DND-41 (cell line): ENCODE measurements at regions not wholly inside any gene's neighbourhood (a gene's known extent, or its start where the extent isn't known, plus 50 kb on each side); places are given as distances from the start of the nearest gene placed in this dataset.
"Not testable (repeated sequence)": the region's sequence is repeated elsewhere in the genome, so short reads cannot be mapped to it uniquely, and the experiment has no call there.

Source experiments
- ATAC-seq: fragments of 200-7000 bp; cut with Tn5 transposase; 3 replicates; pipeline ENCODE4 v1.9.1; 2021; ENCODE audit warnings: low read depth; ENCODE audit not compliant: insufficient read depth
- DNase-seq: peaks from one replicate; pipeline ENCODE4 v3.0.0-alpha.2; 2020
- H2AFZ ChIP-seq: 2 replicates; pipeline ENCODE4 v1.6.0; 2012; ENCODE audit warnings: low read depth, low read length
- H3K27ac ChIP-seq: 2 replicates; pipeline ENCODE4 v1.5.1; 2012; ENCODE audit warnings: low read length, inconsistent platforms
- H3K27me3 ChIP-seq: fragments of 200-600 bp; sonication (generic); 2 replicates; pipeline ENCODE4 v1.6.0; 2012; ENCODE audit warnings: low read length, mild to moderate bottlenecking, inconsistent platforms; ENCODE audit not compliant: insufficient read depth, poor library complexity
- H3K36me3 ChIP-seq: 2 replicates; pipeline ENCODE4 v1.5.1; 2012; ENCODE audit warnings: low read length, inconsistent platforms; ENCODE audit not compliant: insufficient read depth
- H3K4me1 ChIP-seq: 2 replicates; pipeline ENCODE4 v1.5.1; 2012; ENCODE audit warnings: mild to moderate bottlenecking, low read length; ENCODE audit not compliant: insufficient read depth
- H3K4me2 ChIP-seq: 2 replicates; pipeline ENCODE4 v1.6.0; 2012; ENCODE audit warnings: mild to moderate bottlenecking, moderate library complexity, low read length, inconsistent platforms; ENCODE audit not compliant: insufficient read depth
- H3K4me3 ChIP-seq, 2 experiments: fragments of 200-600 bp in 1 of 2; shearing (Covaris generic) in 1 of 2; 2 replicates each; pipeline ENCODE4 v1.5.1; 2012 to 2016; ENCODE audit warnings: inconsistent platforms in 2 of 2, low read length in 2 of 2, mild to moderate bottlenecking in 2 of 2, low read depth in 1 of 2, moderate library complexity in 1 of 2
- H3K79me2 ChIP-seq: 2 replicates; pipeline ENCODE4 v1.6.0; 2012; ENCODE audit warnings: low read length, inconsistent platforms; ENCODE audit not compliant: insufficient read depth
- H3K9ac ChIP-seq: 2 replicates; pipeline ENCODE4 v1.6.0; 2012; ENCODE audit warnings: low read depth, mild to moderate bottlenecking, inconsistent platforms, low read length, moderate library complexity
- H3K9me3 ChIP-seq: 2 replicates; pipeline ENCODE4 v1.5.1; 2012; ENCODE audit warnings: low read length, moderate library complexity, mild to moderate bottlenecking, inconsistent platforms; ENCODE audit not compliant: insufficient read depth, severe bottlenecking
- H4K20me1 ChIP-seq: 2 replicates; pipeline ENCODE4 v1.6.0; 2012; ENCODE audit warnings: low read length; ENCODE audit not compliant: insufficient read depth
- EZH2 ChIP-seq: IDR thresholded peaks from 3 replicates; pipeline ENCODE4 v1.6.1; 2012; ENCODE audit warnings: borderline replicate concordance, low read depth, mild to moderate bottlenecking, moderate library complexity, low read length, inconsistent platforms; ENCODE audit not compliant: severe bottlenecking
- TF ChIP-seq, protein P1 (sequence below): IDR thresholded peaks from 2 replicates; pipeline ENCODE4 v1.5.1; 2012; ENCODE audit warnings: borderline replicate concordance, low read length, moderate library complexity, mild to moderate bottlenecking; ENCODE audit not compliant: poor library complexity, severe bottlenecking; ENCODE audit errors: extremely low read depth

DNA sequence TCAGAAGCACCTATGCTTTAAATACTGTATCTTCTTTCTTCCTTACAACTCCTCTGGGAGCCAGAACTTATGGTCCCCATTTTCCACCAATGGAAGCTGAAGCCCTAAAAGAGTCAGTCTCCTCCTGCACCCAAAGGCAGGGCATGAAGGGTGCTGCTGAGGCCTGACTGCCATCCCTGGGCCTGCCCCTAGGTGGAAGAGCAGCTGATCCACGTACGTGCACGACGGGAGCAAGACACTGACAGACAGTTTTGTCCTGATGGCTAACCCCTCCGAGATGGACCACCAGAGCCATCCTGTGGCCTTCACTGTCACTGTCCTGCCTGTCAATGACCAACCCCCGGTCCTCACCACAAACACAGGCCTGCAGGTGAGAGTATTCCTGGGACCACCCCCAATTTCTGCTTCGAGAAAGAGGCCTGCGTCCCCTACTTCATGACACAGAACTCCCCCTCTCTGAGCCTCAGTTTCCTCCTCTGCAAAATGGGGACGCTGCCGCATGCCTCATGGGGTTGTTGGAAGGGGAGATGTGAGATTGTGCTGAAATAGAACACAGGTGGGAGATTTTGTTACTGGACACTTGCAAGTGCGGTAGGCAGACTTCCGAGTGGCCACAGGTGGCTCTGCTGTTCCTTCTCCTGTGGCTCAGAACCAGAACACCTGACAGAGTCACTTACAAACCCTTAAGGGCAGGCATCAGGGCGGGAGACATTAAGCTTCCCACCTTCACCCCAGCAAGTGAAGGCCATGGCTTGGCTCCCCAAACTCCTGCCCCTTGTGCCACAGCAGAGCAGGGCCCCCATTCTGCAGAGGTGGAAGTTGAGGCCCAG is 175.4 kb downstream of the TBC1D2B start:
- Histone ChIP-seq H2AFZ (no peak overlapping the region), H3K36me3 (no peaks in the 10 kb centered on the region), H3K4me3 (no peak overlapping the region), H3K9ac (no peak overlapping the region), H4K20me1 (0 out of 2 replicates have a peak, but pooled peaks cover 4% of the 10 kb centered on the region), H3K27me3 (no peaks in the 10 kb centered on the region), H3K79me2 (no peaks in the 10 kb centered on the region), H3K4me2 (no peak overlapping the region), H3K27ac (no peak overlapping the region), H3K9me3 (no peaks in the 10 kb centered on the region), H3K4me1 (no peaks in the 10 kb centered on the region)
- TF ChIP-seq EZH2 = no peak
- TF ChIP-seq, protein P1, sequence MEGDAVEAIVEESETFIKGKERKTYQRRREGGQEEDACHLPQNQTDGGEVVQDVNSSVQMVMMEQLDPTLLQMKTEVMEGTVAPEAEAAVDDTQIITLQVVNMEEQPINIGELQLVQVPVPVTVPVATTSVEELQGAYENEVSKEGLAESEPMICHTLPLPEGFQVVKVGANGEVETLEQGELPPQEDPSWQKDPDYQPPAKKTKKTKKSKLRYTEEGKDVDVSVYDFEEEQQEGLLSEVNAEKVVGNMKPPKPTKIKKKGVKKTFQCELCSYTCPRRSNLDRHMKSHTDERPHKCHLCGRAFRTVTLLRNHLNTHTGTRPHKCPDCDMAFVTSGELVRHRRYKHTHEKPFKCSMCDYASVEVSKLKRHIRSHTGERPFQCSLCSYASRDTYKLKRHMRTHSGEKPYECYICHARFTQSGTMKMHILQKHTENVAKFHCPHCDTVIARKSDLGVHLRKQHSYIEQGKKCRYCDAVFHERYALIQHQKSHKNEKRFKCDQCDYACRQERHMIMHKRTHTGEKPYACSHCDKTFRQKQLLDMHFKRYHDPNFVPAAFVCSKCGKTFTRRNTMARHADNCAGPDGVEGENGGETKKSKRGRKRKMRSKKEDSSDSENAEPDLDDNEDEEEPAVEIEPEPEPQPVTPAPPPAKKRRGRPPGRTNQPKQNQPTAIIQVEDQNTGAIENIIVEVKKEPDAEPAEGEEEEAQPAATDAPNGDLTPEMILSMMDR = peak; percentile 33
- no peak for ATAC-seq
- no peak for DNase-seq

DNA sequence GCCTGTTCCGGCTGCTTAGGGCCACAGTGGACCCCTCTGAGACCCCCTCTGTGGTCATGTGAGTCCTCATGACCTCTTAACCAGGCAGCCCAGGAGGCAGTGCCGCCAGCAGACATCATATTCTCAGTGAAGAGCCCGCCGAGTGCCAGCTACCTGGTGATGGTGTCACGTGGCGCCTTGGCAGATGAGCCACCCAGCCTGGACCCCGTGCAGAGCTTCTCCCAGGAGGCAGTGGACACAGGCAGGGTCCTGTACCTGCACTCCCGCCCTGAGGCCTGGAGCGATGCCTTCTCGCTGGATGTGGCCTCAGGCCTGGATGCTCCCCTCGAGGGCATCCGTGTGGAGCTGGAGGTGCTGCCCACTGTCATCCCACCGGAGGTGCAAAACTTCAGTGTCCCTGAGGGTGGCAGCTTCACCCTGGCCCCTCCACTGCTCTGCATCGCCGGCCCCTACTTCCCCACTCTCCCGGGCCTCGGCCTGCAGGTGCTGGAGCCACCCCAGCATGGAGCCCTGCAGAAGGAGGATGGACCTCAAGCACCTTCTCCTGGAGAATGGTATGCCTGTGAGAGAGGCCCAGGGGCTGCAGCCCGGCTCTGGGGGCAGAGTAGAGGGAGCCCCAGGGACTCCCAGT is 176.1 kb downstream of the TBC1D2B start:
- DNase-seq (no peak), ATAC-seq (no peak)
- no peaks in the 10 kb centered on the region for H3K9me3 ChIP-seq
- H4K20me1 ChIP-seq = 0 out of 2 replicates have a peak, but pooled peaks cover 4% of the 10 kb centered on the region
- TF ChIP-seq, protein P1 = no peak
- no peak for TF ChIP-seq EZH2
- no peak overlapping the region for H3K9ac ChIP-seq
- H3K4me1 ChIP-seq = no peaks in the 10 kb centered on the region
- no peak overlapping the region for H2AFZ ChIP-seq
- no peak overlapping the region for H3K4me3 ChIP-seq
- H3K79me2 ChIP-seq = no peaks in the 10 kb centered on the region
- no peaks in the 10 kb centered on the region for H3K36me3 ChIP-seq
- H3K4me2 ChIP-seq = no peak overlapping the region
- H3K27ac ChIP-seq = no peak overlapping the region
- H3K27me3 ChIP-seq = no peaks in the 10 kb centered on the region

DNA sequence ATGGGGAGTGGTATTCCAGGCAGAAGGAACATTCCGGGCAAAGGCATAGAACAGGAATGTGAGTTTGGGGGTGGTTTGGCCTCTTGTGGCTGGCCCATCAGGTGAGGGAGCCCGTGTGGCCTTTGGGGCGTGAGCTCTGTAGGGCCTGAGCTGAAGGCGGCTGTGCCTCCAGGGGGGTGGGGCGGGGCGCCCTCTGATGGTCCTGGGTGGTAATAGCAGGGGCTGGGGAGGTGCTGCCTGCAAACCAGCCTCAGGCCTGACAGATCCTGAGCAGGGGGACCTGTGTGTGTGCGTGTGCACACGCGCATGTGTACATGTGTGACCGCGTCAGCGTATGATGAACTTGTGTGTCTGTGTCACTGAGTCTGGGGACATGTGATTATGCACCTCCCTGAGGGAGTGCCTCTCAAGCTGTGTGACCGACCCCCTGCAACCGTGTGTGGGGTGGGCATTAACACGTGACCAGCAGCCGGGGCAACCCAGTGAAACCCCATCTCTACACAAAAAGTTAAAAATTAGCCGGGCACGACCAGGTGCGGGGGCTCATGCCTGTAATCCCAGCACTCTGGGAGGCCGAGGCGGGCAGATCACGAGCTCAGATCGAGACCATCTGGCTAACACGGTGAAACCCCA is 177.1 kb downstream of the TBC1D2B start:
- not testable (repeated sequence) for H2AFZ ChIP-seq, H4K20me1 ChIP-seq, H3K27me3 ChIP-seq, H3K27ac ChIP-seq, H3K79me2 ChIP-seq, H3K36me3 ChIP-seq, H3K4me2 ChIP-seq, H3K9ac ChIP-seq, H3K9me3 ChIP-seq, H3K4me3 ChIP-seq, H3K4me1 ChIP-seq
- ATAC-seq (peak; percentile 71; the same call in 2 of the 3 replicates), DNase-seq (peak; percentile 38)
- TF ChIP-seq, protein P1 = peak; percentile 46

DNA sequence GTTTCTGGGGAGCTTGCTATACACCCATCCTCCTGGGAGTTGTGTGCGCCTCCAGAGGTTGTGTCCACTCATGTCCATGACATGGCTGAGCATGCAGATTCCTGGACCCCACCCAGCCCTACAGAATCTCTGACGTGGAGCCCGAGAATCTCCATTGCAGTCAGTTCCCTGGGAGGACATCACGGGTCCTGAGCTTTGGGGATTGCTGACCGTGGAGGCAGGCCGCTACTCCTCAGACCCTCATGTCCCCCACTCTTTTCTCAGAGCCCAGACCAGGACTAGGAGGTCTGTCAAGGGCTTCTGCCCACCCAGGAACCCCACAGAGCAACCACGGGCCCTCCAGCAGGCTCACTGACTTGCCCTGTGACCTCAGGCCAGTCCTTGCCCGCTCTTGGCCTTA is 177.7 kb downstream of the TBC1D2B start:
- not testable (repeated sequence) for H3K9ac ChIP-seq, H3K4me2 ChIP-seq, H3K79me2 ChIP-seq, H3K4me1 ChIP-seq, H2AFZ ChIP-seq, H3K4me3 ChIP-seq, DNase-seq, H3K36me3 ChIP-seq, H3K27ac ChIP-seq, H3K9me3 ChIP-seq, H4K20me1 ChIP-seq, ATAC-seq, H3K27me3 ChIP-seq
